ENCODE measurements at regions not wholly inside any gene's neighbourhood (a gene's known extent, or its start where the extent isn't known, plus 50 kb on each side); places are given as distances from the start of the nearest gene placed in this dataset.

DNA sequence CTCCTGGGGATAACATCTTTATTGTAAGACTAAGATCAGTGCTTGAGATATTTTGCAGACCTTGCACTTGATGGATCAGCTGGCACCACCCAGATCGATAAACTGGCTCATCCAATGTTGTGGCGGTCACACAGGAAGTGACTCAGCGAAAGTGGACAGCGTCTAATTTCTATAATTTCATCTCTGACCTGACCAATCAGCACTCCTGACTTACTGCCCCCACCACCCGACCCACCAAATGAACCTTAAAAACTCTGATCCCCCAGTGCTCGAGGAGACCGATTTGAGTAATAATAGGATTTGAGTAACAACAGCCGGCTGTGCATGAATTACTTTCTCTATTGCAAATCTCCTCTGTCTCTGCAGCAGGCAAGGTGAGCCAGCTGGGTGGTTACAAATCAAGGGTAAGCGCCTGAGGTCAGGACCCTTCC is 62.7 kb upstream of the RNU6-1 start:
- TF ChIP-seq, protein P1, sequence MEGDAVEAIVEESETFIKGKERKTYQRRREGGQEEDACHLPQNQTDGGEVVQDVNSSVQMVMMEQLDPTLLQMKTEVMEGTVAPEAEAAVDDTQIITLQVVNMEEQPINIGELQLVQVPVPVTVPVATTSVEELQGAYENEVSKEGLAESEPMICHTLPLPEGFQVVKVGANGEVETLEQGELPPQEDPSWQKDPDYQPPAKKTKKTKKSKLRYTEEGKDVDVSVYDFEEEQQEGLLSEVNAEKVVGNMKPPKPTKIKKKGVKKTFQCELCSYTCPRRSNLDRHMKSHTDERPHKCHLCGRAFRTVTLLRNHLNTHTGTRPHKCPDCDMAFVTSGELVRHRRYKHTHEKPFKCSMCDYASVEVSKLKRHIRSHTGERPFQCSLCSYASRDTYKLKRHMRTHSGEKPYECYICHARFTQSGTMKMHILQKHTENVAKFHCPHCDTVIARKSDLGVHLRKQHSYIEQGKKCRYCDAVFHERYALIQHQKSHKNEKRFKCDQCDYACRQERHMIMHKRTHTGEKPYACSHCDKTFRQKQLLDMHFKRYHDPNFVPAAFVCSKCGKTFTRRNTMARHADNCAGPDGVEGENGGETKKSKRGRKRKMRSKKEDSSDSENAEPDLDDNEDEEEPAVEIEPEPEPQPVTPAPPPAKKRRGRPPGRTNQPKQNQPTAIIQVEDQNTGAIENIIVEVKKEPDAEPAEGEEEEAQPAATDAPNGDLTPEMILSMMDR (IDR thresholded peaks at IDR 0.05; ENCODE audit: control extremely low read depth, extremely low read depth, low read depth, missing control alignments): no peak
- POLR2A ChIA-PET: no interaction called here
- DNase-seq (ENCODE audit: extremely low spot score): no peak

DNA sequence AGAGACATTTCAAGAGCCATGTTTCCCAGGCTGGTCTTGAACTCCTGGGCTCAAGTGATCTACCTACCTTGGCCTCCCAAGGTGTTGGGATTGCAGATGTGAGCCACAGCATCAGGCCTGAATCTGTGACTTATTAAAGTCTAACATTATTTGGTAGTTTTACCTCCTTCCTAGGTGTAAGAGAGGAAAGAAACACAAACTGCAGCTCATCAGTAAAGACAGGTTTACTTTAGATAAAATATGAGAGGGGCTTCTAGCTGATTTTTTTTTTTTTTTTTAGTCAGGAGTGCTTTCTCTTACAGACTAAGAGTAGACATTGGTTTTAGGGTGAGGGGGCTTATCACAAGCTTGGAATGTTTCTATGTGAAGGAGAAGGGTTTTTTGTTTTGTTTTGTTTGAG is 63.9 kb upstream of the RNU6-1 start:
- CTCF ChIA-PET: interaction anchor here (1.2 kb wide), 1 partner anchor 9 kb away, joined by 4 read pairs; no protein-coding TSS in a partner anchor
- TF ChIP-seq, protein P1 (IDR thresholded peaks at IDR 0.05; ENCODE audit: control extremely low read depth, extremely low read depth, low read depth, missing control alignments): no peak
- POLR2A ChIA-PET: no interaction called here

More for the DNA sequence above, 62.7 kb upstream of the RNU6-1 start:
- CTCF ChIA-PET: interaction anchor here (1.0 to 2.1 kb wide), 3 partner anchors 12 to 39 kb away, joined by 3 to 9 read pairs (median 4); no protein-coding TSS in a partner anchor

DNA sequence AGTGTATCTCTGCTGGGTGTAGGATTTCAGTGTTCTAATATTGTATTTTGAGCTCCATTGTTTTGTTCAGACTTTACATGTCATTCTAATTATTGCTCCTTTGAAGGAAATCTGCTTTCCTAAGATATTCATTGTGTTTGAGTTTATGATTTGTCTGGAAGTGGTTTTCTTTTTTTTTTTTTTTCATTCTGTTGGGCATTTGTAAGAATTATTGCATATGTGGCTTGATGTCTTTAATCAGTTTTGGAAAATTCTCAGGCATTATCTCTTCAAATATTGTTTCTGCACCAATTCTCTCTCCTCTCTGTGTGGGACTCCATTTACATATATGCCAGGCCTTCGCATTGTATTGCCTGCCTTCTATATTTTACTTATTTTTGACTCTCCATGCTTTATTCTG is 65.8 kb upstream of the RNU6-1 start:
- no peak for DNase-seq (ENCODE audit: extremely low spot score)
- TF ChIP-seq, protein P1 (IDR thresholded peaks at IDR 0.05; ENCODE audit: control extremely low read depth, extremely low read depth, low read depth, missing control alignments): no peak
- ChIA-PET POLR2A (no interaction called here), CTCF (no interaction called here)

More for the DNA sequence above, 63.9 kb upstream of the RNU6-1 start:
- DNase-seq (ENCODE audit: extremely low spot score): no peak

DNA sequence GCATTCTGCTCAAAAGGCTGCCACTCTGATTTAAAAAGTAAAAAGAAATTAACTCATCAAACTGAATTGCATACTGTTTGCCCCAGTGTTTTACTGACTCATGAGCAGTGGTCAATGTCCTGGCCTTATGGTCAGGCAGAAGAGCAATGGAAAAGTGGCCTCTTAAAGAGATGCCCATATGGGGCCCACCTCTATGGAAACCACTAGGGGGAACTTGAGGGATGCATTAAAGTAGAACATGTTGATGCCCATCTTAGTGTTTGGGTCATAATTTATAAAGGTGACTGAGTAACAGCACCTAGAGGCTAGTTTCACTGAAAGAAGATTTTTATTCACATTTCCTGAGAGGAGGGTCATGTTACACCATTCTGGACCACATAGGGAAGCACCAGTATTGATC is 66.5 kb upstream of the RNU6-1 start:
- ChIA-PET CTCF (interaction anchor here (1.4 kb wide), 1 partner anchor 20 kb away, joined by 3 read pairs; no protein-coding TSS in a partner anchor), POLR2A (no interaction called here)
- TF ChIP-seq, protein P1 (IDR thresholded peaks at IDR 0.05; ENCODE audit: control extremely low read depth, extremely low read depth, low read depth, missing control alignments): no peak
- DNase-seq (ENCODE audit: extremely low spot score): no peak

DNA sequence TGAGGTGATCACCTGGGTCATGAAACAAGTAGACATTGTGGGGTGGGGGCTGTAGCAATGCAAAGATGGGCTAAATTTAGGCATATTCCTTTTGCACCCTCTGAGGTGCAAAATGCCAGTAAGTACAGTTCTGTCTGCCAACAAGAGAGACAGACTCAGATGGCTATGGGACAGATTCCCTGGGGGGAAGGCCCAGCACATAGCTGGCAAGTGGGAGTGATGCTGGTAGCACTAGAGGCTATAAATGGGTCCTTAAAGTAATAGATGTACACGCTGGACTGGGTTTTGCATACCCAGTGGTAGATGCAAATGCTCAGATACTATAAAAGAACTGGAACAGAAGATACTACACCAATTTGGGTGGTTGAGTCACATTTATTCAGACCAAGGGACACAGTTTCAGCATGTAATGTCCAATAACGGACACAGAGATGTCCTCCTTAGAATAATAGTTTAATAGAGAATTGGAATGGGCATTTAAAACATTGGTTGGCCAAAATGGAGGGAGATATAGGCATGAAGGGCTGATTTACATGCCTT is 67.4 kb upstream of the RNU6-1 start:
- ChIA-PET CTCF (interaction anchor here (1.4 kb wide), 1 partner anchor 21 kb away, joined by 3 read pairs; no protein-coding TSS in a partner anchor), POLR2A (no interaction called here)
- DNase-seq (ENCODE audit: extremely low spot score): no peak
- TF ChIP-seq, protein P1 (IDR thresholded peaks at IDR 0.05; ENCODE audit: control extremely low read depth, extremely low read depth, low read depth, missing control alignments): no peak

DNA sequence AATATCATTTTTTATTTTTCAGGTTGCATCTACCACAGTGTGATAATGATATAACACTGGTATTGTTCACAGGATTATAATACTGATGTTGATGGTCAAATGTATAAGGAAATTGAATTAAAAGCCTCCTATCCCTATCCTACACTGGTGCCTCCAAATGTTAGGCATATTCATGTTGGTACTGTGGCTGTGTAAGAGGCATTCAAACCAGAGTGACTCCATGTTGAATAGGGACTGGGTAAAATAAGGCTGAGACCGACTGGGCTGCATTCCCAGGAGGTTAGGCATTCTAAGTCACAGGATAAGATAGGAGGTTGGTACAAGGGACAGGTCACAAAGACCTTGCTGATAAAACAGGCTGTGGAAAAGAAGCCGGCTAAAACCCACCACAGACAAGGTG is 68.9 kb upstream of the RNU6-1 start:
- TF ChIP-seq, protein P1 (IDR thresholded peaks at IDR 0.05; ENCODE audit: control extremely low read depth, extremely low read depth, low read depth, missing control alignments): no peak
- POLR2A ChIA-PET: no interaction called here
- DNase-seq (ENCODE audit: extremely low spot score): no peak
- CTCF ChIA-PET: interaction anchor here (1.3 kb wide), 1 partner anchor 16 kb away, joined by 4 read pairs; no protein-coding TSS in a partner anchor

Data from GM10248 (cell line).